Mesothelial cell of epicardium (in vitro differentiated cells): ENCODE measurements at regions not wholly inside any gene's neighbourhood (a gene's known extent, or its start where the extent isn't known, plus 50 kb on each side); places are given as distances from the start of the nearest gene placed in this dataset.

Source experiments
- DNase-seq, 2 experiments: peaks; one replicate each; pipeline ENCODE4 v3.0.0; 2021; ENCODE audit warnings: low spot score in 2 of 2; ENCODE audit not compliant: unreplicated experiment in 2 of 2
- H3K27ac Mint-ChIP-seq: 2 replicates; pipeline ENCODE4 v1.8.0; 2021; ENCODE audit warnings: mixed read lengths
- H3K27me3 Mint-ChIP-seq: 2 replicates; pipeline ENCODE4 v1.8.0; 2021; ENCODE audit warnings: low read depth, mixed read lengths
- H3K36me3 Mint-ChIP-seq: 2 replicates; pipeline ENCODE4 v1.8.0; 2021; ENCODE audit warnings: mixed read lengths
- H3K4me1 Mint-ChIP-seq: 2 replicates; pipeline ENCODE4 v1.8.0; 2021; ENCODE audit warnings: mixed read lengths
- H3K4me3 Mint-ChIP-seq: 2 replicates; pipeline ENCODE4 v1.8.0; 2021; ENCODE audit warnings: mild to moderate bottlenecking, moderate library complexity, mixed read lengths
- H3K9me3 Mint-ChIP-seq: 2 replicates; pipeline ENCODE4 v1.8.0; 2021; ENCODE audit warnings: mixed read lengths
- TF ChIP-seq, protein P1 (sequence below): fragments of 200-600 bp; sonication (generic); IDR thresholded peaks from one replicate; pipeline ENCODE4 v1.5.0; 2021; ENCODE audit warnings: antibody characterized with exemption; ENCODE audit not compliant: unreplicated experiment

DNA sequence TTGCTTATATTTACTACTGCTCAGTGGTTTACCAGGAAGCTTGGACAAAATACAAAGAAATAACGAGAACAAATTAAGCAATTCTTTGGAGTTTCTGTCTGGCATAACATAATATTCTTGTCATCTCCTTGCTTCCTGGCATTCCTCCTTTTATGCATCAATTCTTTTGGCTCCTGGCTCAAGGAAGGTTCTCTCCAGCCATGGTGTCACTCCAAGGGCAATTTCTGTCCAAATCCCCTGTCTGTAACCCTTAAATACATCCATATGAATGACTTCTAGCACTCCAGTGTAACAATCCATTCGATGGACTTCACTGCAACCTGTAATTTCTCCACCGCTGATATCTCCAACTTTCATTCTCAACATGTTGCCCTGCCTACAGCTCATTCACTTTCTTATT lies 617.7 kb upstream of the ANKRD30A start:
- peaks cover 3% of the 10 kb centered on the region for H3K9me3 Mint-ChIP-seq
- peaks cover 3% of the 10 kb centered on the region for H3K27me3 Mint-ChIP-seq
- H3K27ac Mint-ChIP-seq = no peak overlapping the region
- TF ChIP-seq, protein P1, sequence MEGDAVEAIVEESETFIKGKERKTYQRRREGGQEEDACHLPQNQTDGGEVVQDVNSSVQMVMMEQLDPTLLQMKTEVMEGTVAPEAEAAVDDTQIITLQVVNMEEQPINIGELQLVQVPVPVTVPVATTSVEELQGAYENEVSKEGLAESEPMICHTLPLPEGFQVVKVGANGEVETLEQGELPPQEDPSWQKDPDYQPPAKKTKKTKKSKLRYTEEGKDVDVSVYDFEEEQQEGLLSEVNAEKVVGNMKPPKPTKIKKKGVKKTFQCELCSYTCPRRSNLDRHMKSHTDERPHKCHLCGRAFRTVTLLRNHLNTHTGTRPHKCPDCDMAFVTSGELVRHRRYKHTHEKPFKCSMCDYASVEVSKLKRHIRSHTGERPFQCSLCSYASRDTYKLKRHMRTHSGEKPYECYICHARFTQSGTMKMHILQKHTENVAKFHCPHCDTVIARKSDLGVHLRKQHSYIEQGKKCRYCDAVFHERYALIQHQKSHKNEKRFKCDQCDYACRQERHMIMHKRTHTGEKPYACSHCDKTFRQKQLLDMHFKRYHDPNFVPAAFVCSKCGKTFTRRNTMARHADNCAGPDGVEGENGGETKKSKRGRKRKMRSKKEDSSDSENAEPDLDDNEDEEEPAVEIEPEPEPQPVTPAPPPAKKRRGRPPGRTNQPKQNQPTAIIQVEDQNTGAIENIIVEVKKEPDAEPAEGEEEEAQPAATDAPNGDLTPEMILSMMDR = no peak
- H3K4me3 Mint-ChIP-seq = no peak overlapping the region
- no peaks in the 10 kb centered on the region for H3K36me3 Mint-ChIP-seq
- no peak for DNase-seq
- peaks cover 7% of the 10 kb centered on the region for H3K4me1 Mint-ChIP-seq

GRCh38 chr10:36506697-36507496 lies 618.5 kb upstream of the ANKRD30A start:
- H3K4me1 Mint-ChIP-seq = peaks cover 7% of the 10 kb centered on the region
- no peak for DNase-seq
- no peaks in the 10 kb centered on the region for H3K36me3 Mint-ChIP-seq
- peaks cover 3% of the 10 kb centered on the region for H3K9me3 Mint-ChIP-seq
- H3K27ac Mint-ChIP-seq = no peak overlapping the region
- peaks cover 3% of the 10 kb centered on the region for H3K27me3 Mint-ChIP-seq
- TF ChIP-seq, protein P1 = no peak
- no peak overlapping the region for H3K4me3 Mint-ChIP-seq

DNA sequence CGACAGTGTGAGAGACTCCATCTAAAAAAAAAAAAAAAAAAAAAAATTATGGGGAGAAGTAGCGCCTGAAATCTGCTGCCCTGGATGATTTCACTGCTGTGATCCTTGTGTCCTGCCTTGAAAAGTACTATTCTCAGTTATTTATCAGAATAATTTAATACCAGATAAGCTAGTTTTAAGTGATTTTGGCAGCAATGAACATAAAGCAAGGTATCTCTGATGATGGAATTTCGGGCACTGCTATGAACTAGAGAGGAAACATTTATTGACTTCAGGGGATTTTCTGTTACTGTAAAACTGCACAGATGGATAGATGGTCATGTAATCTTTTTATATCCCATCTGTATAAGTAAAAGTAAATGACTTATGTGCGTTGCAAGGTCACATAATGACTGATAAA lies 619.1 kb upstream of the ANKRD30A start:
- Mint-ChIP-seq H3K4me1 (peaks cover 7% of the 10 kb centered on the region), H3K9me3 (peaks cover 3% of the 10 kb centered on the region), H3K36me3 (no peaks in the 10 kb centered on the region), H3K4me3 (no peak overlapping the region), H3K27ac (no peak overlapping the region), H3K27me3 (peaks cover 3% of the 10 kb centered on the region)
- TF ChIP-seq, protein P1 = no peak
- DNase-seq = no peak

DNA sequence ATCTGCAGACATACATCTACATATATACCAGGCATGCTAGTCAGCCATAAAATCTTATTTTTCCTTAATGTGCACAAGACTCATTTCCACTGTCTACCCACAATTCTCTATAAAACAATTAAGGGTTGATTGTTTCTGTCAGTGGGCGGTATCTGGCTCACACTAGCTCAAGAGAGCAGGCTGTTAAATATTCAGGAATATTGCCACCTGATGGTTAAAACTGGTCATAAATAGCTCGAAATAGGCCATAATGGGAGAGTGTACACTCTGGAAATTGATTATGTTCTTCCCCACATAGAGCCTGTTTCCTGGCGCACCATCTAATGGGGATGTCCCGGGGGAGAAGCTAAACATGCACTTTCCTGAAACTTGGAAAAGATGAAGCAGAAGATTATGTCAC lies 620.6 kb upstream of the ANKRD30A start:
- Mint-ChIP-seq H3K4me3 (no peak overlapping the region), H3K27ac (no peak overlapping the region), H3K4me1 (peaks cover 7% of the 10 kb centered on the region), H3K27me3 (peaks cover 3% of the 10 kb centered on the region), H3K36me3 (no peaks in the 10 kb centered on the region), H3K9me3 (peaks cover 3% of the 10 kb centered on the region)
- DNase-seq = no peak
- TF ChIP-seq, protein P1 = no peak

DNA sequence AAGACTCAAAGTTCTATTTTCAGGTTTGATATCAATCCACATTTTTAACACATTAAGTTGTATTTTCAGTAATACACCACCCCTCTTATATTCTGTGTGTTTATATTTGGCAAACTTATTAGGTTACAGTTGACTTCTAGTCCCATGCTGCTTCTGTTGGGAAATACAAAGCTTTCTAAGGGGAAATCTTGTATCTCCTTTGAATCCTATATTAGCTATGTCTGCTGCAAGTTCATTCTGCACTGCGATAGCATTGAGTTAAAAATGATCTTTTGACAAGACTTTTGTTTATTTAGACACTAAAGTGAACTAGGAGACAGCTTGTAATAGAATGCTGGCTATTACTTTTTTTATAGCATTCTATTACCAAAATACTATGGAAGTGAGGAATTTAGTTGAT lies 625.1 kb upstream of the ANKRD30A start:
- peaks cover 3% of the 10 kb centered on the region for H3K27me3 Mint-ChIP-seq
- H3K4me3 Mint-ChIP-seq = no peak overlapping the region
- H3K27ac Mint-ChIP-seq = no peak overlapping the region
- DNase-seq = no peak
- H3K9me3 Mint-ChIP-seq = peaks cover 3% of the 10 kb centered on the region
- peaks cover 11% of the 10 kb centered on the region for H3K4me1 Mint-ChIP-seq
- TF ChIP-seq, protein P1 = no peak
- H3K36me3 Mint-ChIP-seq = no peaks in the 10 kb centered on the region
